Liver (tissue), 8 donors: ENCODE measurements at regions not wholly inside any gene's neighbourhood (a gene's known extent, or its start where the extent isn't known, plus 50 kb on each side); places are given as distances from the start of the nearest gene placed in this dataset.

Source experiments
- DNase-seq: peaks from one replicate; pipeline ENCODE4 v3.0.0-alpha.2; 2017; ENCODE audit warnings: low spot score
- H3K27ac ChIP-seq, 2 donors: one replicate each; pipeline ENCODE4 v1.7.0; 2013; ENCODE audit warnings: inconsistent platforms in 2 of 2, low read length in 2 of 2, control low read depth in 1 of 2, low read depth in 1 of 2, mild to moderate bottlenecking in 1 of 2
- H3K27me3 ChIP-seq, 4 donors: one replicate each; pipeline versions ENCODE4 v1.6.1 to v1.7.0; 2013; ENCODE audit warnings: low read length in 3 of 4, inconsistent platforms in 1 of 4, mild to moderate bottlenecking in 1 of 4, moderate library complexity in 1 of 4; ENCODE audit not compliant: control insufficient read depth in 4 of 4, insufficient read depth in 4 of 4
- H3K36me3 ChIP-seq, 4 donors: one replicate each; pipeline versions ENCODE4 v1.6.1 to v1.7.0; 2013; ENCODE audit warnings: low read length in 3 of 4, mild to moderate bottlenecking in 3 of 4, low read depth in 1 of 4, moderate library complexity in 1 of 4; ENCODE audit not compliant: control insufficient read depth in 4 of 4, insufficient read depth in 3 of 4
- H3K4me1 ChIP-seq, 4 donors: one replicate each; pipeline versions ENCODE4 v1.6.1 to v1.7.0; 2013; ENCODE audit warnings: low read length in 3 of 4, mild to moderate bottlenecking in 3 of 4, moderate library complexity in 1 of 4; ENCODE audit not compliant: control insufficient read depth in 4 of 4, insufficient read depth in 4 of 4
- H3K4me3 ChIP-seq, 3 donors: one replicate each; pipeline versions ENCODE4 v1.6.1 to v1.7.0; 2013; ENCODE audit warnings: low read length in 3 of 3, control low read depth in 1 of 3, low read depth in 1 of 3, mild to moderate bottlenecking in 1 of 3
- H3K9ac ChIP-seq, 2 donors: one replicate each; pipeline ENCODE4 v1.7.0; 2013; ENCODE audit warnings: low read length in 2 of 2, mild to moderate bottlenecking in 2 of 2, moderate library complexity in 2 of 2, control low read depth in 1 of 2, low read depth in 1 of 2
- H3K9me3 ChIP-seq, 4 donors: one replicate each; pipeline versions ENCODE4 v1.6.1 to v1.7.0; 2013; ENCODE audit warnings: low read length in 3 of 4; ENCODE audit not compliant: control insufficient read depth in 4 of 4
- EGR1 ChIP-seq, 2 donors: IDR thresholded peaks; 2 replicates each; pipeline ENCODE4 v1.6.1; 2016 to 2018; ENCODE audit warnings: antibody characterized with exemption in 2 of 2, low read depth in 2 of 2
- FOXA1 ChIP-seq: IDR thresholded peaks from 2 replicates; pipeline ENCODE4 v1.6.1; 2016; ENCODE audit warnings: antibody characterized with exemption
- FOXA2 ChIP-seq: IDR thresholded peaks from 2 replicates; pipeline ENCODE4 v1.6.1; 2016; ENCODE audit warnings: antibody characterized with exemption
- GABPA ChIP-seq, 2 donors: IDR thresholded peaks in 1 of 2; conservative IDR thresholded peaks in 1 of 2; 2 replicates each; pipeline ENCODE4 v1.6.1; 2016; ENCODE audit warnings: antibody characterized with exemption in 2 of 2, mild to moderate bottlenecking in 1 of 2, moderate library complexity in 1 of 2
- HNF4G ChIP-seq: IDR thresholded peaks from 2 replicates; pipeline ENCODE4 v1.6.1; 2016; ENCODE audit warnings: antibody characterized with exemption
- JUND ChIP-seq, 2 donors: IDR thresholded peaks; 2 replicates each; pipeline ENCODE4 v1.6.1; 2016; ENCODE audit warnings: antibody characterized with exemption in 2 of 2
- NR2F2 ChIP-seq: IDR thresholded peaks from 2 replicates; pipeline ENCODE4 v1.6.1; 2016; ENCODE audit warnings: antibody characterized with exemption
- RAD21 ChIP-seq, 2 donors: IDR thresholded peaks; 2 replicates each; pipeline ENCODE4 v1.6.1; 2016; ENCODE audit warnings: antibody characterized with exemption in 2 of 2, mild to moderate bottlenecking in 2 of 2
- RXRA ChIP-seq, 2 donors: IDR thresholded peaks; 2 replicates each; pipeline ENCODE4 v1.6.1; 2017 to 2018; ENCODE audit warnings: antibody characterized with exemption in 2 of 2, mild to moderate bottlenecking in 1 of 2
- SP1 ChIP-seq: IDR thresholded peaks from 2 replicates; pipeline ENCODE4 v1.6.1; 2018; ENCODE audit warnings: antibody characterized with exemption, mild to moderate bottlenecking
- TAF1 ChIP-seq: conservative IDR thresholded peaks from 2 replicates; pipeline ENCODE4 v1.6.1; 2016; ENCODE audit warnings: antibody characterized with exemption, mild to moderate bottlenecking
- YY1 ChIP-seq: IDR thresholded peaks from 2 replicates; pipeline ENCODE4 v1.6.1; 2016; ENCODE audit warnings: antibody characterized with exemption, mild to moderate bottlenecking
- WGBS: extraction: QIAGEN DNeasy Blood & Tissue Kit; methylation state at CpG from one replicate; pipeline ENCODE4 v1.1.7; 2013; 5-methylcytosine and 5-hydroxymethylcytosine counted together
- TF ChIP-seq, protein P1 (sequence below): fragments of 150-350 bp; IDR thresholded peaks from 2 replicates; pipeline ENCODE4 v1.5.1; 2017; ENCODE audit warnings: improper control_type of control experiment, low read depth, low read length; ENCODE audit not compliant: missing input control
- TF ChIP-seq, protein P2 (sequence below): IDR thresholded peaks from 2 replicates; pipeline ENCODE4 v1.6.1; 2016; ENCODE audit warnings: antibody characterized with exemption, mild to moderate bottlenecking
- TF ChIP-seq, protein P3 (sequence below): IDR thresholded peaks from 2 replicates; pipeline ENCODE4 v1.6.1; 2016; ENCODE audit warnings: antibody characterized with exemption
- TF ChIP-seq, protein P4 (sequence below): IDR thresholded peaks from 2 replicates; pipeline ENCODE4 v1.6.1; 2016; ENCODE audit warnings: antibody characterized with exemption
- TF ChIP-seq, protein P5 (sequence below): IDR thresholded peaks from 2 replicates; pipeline ENCODE4 v1.6.1; 2016; ENCODE audit warnings: antibody characterized with exemption
- donor health status: healthy.
- donor health status: healthy.
- donor health status: healthy.
- donor health status: healthy.
- donor health status: healthy.

DNA sequence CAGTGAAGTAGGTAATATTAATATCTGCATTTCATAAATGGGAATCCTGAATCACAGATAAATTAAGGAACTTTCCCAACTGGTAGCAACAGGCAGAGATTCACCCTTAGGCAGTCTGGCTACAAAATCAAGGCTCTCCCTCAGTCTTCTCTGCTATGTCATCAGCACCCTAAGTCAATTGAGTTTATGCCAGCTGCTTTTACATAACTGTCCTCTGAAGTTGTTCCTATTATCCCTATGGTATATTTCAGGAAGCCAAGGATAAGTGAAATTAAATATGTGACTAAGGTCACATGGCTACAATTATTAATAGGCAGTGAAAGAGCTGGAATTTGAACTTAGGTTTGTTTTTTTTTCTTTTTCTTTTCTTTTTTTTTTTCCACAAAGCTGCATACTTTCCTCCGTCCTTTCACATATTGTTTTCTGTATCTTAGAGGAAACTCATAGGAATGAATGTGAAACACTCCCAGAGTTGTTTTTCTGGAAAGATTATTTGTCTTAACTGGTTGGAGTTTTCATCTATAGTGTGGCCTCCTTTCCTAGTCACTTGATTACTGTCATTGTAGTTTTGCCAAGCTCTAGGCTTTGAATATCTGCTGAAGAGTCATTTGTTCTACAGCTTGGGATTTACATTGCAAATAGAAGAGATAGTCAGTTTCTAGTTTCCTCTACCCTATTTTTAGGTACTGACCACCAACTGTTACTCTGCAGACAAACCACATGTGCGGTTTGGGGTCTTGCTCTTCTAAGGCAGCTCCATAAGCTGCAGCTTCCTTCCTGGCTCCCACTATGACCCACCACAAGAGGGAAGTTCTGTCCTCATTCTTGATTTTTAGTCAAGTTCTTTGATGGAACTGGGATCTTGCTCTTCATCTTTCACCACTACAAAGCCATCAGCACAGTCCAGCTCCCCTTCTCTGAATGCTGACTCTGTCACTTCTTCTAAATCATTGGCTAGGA is 338.0 kb upstream of the KIAA1217 start:
- Histone ChIP-seq H3K9ac (no peak overlapping the region), H3K4me1 (no peaks in the 10 kb centered on the region), H3K4me3 (no peak overlapping the region), H3K36me3 (no peaks in the 10 kb centered on the region), H3K27ac (no peak overlapping the region), H3K27me3 (peaks cover 0 to 4% (median 0%) of the 10 kb centered on the region in 4 donors), H3K9me3 (peaks cover 0 to 3% (median 0%) of the 10 kb centered on the region in 4 donors)
- DNase-seq, result no peak
- TF ChIP-seq RXRA (IDR thresholded peaks at IDR 0.05), result no peak
- 43% methylated on average over 2 of the region's 2 CpGs for WGBS

DNA sequence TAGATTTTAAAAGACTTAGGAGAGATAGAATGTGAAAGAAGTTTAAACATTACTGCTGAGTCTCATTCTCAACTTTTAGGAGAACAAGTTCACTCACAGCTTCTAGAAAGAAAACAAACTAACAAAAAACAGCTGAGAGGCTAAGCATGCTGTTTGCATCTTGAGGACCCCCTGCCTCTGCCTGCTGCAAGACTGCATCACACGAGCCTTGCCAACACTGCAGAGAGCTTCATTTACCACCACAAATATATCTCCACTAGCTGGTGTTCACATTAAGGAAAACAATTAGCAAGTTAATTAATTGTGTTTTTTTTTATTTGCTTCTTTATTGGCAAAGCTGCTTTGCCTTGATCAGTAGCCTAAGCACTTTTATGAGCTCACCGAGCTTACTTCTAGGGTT is 336.6 kb upstream of the KIAA1217 start:
- Histone ChIP-seq H3K4me3 (no peak overlapping the region), H3K9me3 (peaks cover 0 to 3% (median 0%) of the 10 kb centered on the region in 4 donors), H3K9ac (no peak overlapping the region), H3K27ac (no peak overlapping the region), H3K27me3 (peaks cover 0 to 7% (median 0%) of the 10 kb centered on the region in 4 donors), H3K4me1 (no peaks in the 10 kb centered on the region), H3K36me3 (no peaks in the 10 kb centered on the region)
- no peak for DNase-seq
- 50% methylated on average over 2 of the region's 2 CpGs for WGBS
- TF ChIP-seq, protein P1, sequence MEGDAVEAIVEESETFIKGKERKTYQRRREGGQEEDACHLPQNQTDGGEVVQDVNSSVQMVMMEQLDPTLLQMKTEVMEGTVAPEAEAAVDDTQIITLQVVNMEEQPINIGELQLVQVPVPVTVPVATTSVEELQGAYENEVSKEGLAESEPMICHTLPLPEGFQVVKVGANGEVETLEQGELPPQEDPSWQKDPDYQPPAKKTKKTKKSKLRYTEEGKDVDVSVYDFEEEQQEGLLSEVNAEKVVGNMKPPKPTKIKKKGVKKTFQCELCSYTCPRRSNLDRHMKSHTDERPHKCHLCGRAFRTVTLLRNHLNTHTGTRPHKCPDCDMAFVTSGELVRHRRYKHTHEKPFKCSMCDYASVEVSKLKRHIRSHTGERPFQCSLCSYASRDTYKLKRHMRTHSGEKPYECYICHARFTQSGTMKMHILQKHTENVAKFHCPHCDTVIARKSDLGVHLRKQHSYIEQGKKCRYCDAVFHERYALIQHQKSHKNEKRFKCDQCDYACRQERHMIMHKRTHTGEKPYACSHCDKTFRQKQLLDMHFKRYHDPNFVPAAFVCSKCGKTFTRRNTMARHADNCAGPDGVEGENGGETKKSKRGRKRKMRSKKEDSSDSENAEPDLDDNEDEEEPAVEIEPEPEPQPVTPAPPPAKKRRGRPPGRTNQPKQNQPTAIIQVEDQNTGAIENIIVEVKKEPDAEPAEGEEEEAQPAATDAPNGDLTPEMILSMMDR, result no peak
- TF ChIP-seq NR2F2, result no peak
- TF ChIP-seq, protein P2, sequence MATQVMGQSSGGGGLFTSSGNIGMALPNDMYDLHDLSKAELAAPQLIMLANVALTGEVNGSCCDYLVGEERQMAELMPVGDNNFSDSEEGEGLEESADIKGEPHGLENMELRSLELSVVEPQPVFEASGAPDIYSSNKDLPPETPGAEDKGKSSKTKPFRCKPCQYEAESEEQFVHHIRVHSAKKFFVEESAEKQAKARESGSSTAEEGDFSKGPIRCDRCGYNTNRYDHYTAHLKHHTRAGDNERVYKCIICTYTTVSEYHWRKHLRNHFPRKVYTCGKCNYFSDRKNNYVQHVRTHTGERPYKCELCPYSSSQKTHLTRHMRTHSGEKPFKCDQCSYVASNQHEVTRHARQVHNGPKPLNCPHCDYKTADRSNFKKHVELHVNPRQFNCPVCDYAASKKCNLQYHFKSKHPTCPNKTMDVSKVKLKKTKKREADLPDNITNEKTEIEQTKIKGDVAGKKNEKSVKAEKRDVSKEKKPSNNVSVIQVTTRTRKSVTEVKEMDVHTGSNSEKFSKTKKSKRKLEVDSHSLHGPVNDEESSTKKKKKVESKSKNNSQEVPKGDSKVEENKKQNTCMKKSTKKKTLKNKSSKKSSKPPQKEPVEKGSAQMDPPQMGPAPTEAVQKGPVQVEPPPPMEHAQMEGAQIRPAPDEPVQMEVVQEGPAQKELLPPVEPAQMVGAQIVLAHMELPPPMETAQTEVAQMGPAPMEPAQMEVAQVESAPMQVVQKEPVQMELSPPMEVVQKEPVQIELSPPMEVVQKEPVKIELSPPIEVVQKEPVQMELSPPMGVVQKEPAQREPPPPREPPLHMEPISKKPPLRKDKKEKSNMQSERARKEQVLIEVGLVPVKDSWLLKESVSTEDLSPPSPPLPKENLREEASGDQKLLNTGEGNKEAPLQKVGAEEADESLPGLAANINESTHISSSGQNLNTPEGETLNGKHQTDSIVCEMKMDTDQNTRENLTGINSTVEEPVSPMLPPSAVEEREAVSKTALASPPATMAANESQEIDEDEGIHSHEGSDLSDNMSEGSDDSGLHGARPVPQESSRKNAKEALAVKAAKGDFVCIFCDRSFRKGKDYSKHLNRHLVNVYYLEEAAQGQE, result no peak
- TF ChIP-seq GABPA (IDR thresholded peaks at IDR 0.05 in 1 of 2, conservative IDR thresholded peaks at IDR 0.05 in 1 of 2), result no peak
- no peak for TF ChIP-seq YY1
- TF ChIP-seq TAF1, result no peak
- TF ChIP-seq, protein P3, sequence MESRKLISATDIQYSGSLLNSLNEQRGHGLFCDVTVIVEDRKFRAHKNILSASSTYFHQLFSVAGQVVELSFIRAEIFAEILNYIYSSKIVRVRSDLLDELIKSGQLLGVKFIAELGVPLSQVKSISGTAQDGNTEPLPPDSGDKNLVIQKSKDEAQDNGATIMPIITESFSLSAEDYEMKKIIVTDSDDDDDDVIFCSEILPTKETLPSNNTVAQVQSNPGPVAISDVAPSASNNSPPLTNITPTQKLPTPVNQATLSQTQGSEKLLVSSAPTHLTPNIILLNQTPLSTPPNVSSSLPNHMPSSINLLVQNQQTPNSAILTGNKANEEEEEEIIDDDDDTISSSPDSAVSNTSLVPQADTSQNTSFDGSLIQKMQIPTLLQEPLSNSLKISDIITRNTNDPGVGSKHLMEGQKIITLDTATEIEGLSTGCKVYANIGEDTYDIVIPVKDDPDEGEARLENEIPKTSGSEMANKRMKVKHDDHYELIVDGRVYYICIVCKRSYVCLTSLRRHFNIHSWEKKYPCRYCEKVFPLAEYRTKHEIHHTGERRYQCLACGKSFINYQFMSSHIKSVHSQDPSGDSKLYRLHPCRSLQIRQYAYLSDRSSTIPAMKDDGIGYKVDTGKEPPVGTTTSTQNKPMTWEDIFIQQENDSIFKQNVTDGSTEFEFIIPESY, result no peak
- TF ChIP-seq EGR1 (IDR thresholded peaks at IDR 0.05; ENCODE audit: low read depth in 2 of 2), result no peak
- no peak for TF ChIP-seq FOXA2
- no peak for TF ChIP-seq FOXA1
- TF ChIP-seq RXRA (IDR thresholded peaks at IDR 0.05), result no peak
- TF ChIP-seq JUND (IDR thresholded peaks at IDR 0.05), result no peak
- TF ChIP-seq HNF4G, result no peak
- TF ChIP-seq RAD21 (IDR thresholded peaks at IDR 0.05), result no peak
- no peak for TF ChIP-seq SP1
- TF ChIP-seq, protein P4, sequence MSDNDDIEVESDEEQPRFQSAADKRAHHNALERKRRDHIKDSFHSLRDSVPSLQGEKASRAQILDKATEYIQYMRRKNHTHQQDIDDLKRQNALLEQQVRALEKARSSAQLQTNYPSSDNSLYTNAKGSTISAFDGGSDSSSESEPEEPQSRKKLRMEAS, result no peak
- TF ChIP-seq, protein P5, sequence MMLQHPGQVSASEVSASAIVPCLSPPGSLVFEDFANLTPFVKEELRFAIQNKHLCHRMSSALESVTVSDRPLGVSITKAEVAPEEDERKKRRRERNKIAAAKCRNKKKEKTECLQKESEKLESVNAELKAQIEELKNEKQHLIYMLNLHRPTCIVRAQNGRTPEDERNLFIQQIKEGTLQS, result no peak
